HAP-1 (cell line): ENCODE measurements at regions not wholly inside any gene's neighbourhood (a gene's known extent, or its start where the extent isn't known, plus 50 kb on each side); places are given as distances from the start of the nearest gene placed in this dataset.

Source experiments
- DNase-seq, 2 experiments: peaks; one replicate each; pipeline ENCODE4 v3.0.0-alpha.2; 2016 to 2020; ENCODE audit warnings: low spot score in 2 of 2
- H3K27me3 ChIP-seq: fragments of 250-450 bp; sonication (Bioruptor Pico); 2 replicates; pipeline ENCODE4 v1.5.1; 2020; ENCODE audit warnings: low read depth, mild to moderate bottlenecking, moderate library complexity
- H3K36me3 ChIP-seq: fragments of 250-450 bp; sonication (Bioruptor Pico); replicated peaks from 2 replicates; pipeline ENCODE4 v1.5.1; 2020; ENCODE audit warnings: mild to moderate bottlenecking
- H3K4me1 ChIP-seq: fragments of 250-450 bp; sonication (Bioruptor Pico); 2 replicates; pipeline ENCODE4 v1.5.1; 2020; ENCODE audit warnings: mild to moderate bottlenecking
- H3K4me3 ChIP-seq: fragments of 250-450 bp; sonication (Bioruptor Pico); 2 replicates; pipeline ENCODE4 v1.5.1; 2020; ENCODE audit warnings: mild to moderate bottlenecking, moderate library complexity
- H3K9me3 ChIP-seq: fragments of 250-450 bp; sonication (Bioruptor Pico); 2 replicates; pipeline ENCODE4 v1.5.1; 2020; ENCODE audit warnings: mild to moderate bottlenecking, moderate library complexity
- in situ Hi-C: fragments of 300-500 bp; cut with MboI; formaldehyde crosslinking; loops from 3 replicates; pipeline ENCODE4 v1.14.3; 2020; ENCODE audit warnings: low sequenced_read_pairs, inconsistent platforms, mixed read lengths

DNA sequence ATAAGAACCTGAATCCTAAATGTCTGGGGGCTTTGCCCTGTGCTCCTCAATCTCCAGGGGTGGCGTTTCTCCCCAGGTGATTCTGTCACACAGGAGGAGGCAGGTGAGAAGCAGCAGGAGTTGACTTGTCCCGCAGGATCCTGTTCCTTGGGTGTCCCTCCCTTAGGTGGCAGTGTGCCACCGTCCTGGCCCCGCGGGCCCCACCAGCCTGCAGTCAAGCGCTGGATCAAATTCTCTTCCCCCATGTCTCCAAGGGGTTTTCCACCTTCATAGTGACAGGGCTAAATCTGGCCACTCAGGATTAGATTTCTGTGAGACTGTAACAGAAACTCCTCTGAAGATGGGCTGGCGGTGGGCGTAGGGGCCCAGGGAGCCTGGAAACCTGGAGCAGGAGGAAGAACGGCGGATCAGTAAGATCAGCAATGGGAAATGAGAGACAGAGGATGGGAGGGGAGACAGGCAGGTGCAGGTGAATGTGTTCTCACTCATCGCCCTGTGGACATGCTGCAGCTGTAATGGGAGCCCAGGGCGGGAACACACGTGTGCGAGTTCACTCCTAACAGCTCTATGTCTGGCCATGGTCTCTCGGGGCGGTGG, 329.2 kb upstream of the COBL start:
- H3K9me3 ChIP-seq = no peaks in the 10 kb centered on the region
- no peaks in the 10 kb centered on the region; the same call in 1 of the 2 replicates for H3K36me3 ChIP-seq
- H3K27me3 ChIP-seq = no peaks in the 10 kb centered on the region
- no peak for DNase-seq
- no peak overlapping the region for H3K4me3 ChIP-seq
- peaks cover 12% of the 10 kb centered on the region for H3K4me1 ChIP-seq
- in situ Hi-C loops = no loop called here

- no peak for DNase-seq
- no peaks in the 10 kb centered on the region for H3K9me3 ChIP-seq
- in situ Hi-C loops = no loop called here
Measured at GRCh38 chr7:51645255-51645654, 328.6 kb upstream of the COBL start.

GRCh38 chr7:51644216-51644615, 327.6 kb upstream of the COBL start:
- no peaks in the 10 kb centered on the region for H3K9me3 ChIP-seq
- peaks cover 12% of the 10 kb centered on the region for H3K4me1 ChIP-seq
- no peak for DNase-seq
- H3K36me3 ChIP-seq = no peaks in the 10 kb centered on the region; the same call in 1 of the 2 replicates
- H3K27me3 ChIP-seq = no peaks in the 10 kb centered on the region
- H3K4me3 ChIP-seq = no peak overlapping the region
- in situ Hi-C loops = no loop called here

More at GRCh38 chr7:51645255-51645654, 328.6 kb upstream of the COBL start:
- H3K36me3 ChIP-seq = no peaks in the 10 kb centered on the region; the same call in 1 of the 2 replicates
- no peak overlapping the region for H3K4me3 ChIP-seq
- peaks cover 12% of the 10 kb centered on the region for H3K4me1 ChIP-seq
- no peaks in the 10 kb centered on the region for H3K27me3 ChIP-seq

GRCh38 chr7:51640841-51641240, 324.2 kb upstream of the COBL start:
- no peak overlapping the region for H3K4me3 ChIP-seq
- H3K4me1 ChIP-seq = no peaks in the 10 kb centered on the region
- no peaks in the 10 kb centered on the region for H3K9me3 ChIP-seq
- H3K27me3 ChIP-seq = no peaks in the 10 kb centered on the region
- DNase-seq = no peak
- no peaks in the 10 kb centered on the region for H3K36me3 ChIP-seq
- in situ Hi-C loops = no loop called here

GRCh38 chr7:51639661-51640334, 323.2 kb upstream of the COBL start:
- H3K9me3 ChIP-seq = no peaks in the 10 kb centered on the region
- DNase-seq = peak in 1 of 2 experiments; percentile 9
- no peaks in the 10 kb centered on the region for H3K36me3 ChIP-seq
- in situ Hi-C loops = no loop called here
- no peaks in the 10 kb centered on the region for H3K4me1 ChIP-seq
- H3K4me3 ChIP-seq = no peak overlapping the region
- H3K27me3 ChIP-seq = no peaks in the 10 kb centered on the region

- Histone ChIP-seq H3K4me3 (no peak overlapping the region), H3K4me1 (no peaks in the 10 kb centered on the region), H3K9me3 (no peaks in the 10 kb centered on the region), H3K36me3 (no peaks in the 10 kb centered on the region), H3K27me3 (no peaks in the 10 kb centered on the region)
- in situ Hi-C loops = no loop called here
- no peak for DNase-seq
Measured at GRCh38 chr7:51636503-51636902, 319.9 kb upstream of the COBL start.

GRCh38 chr7:51635775-51636174, 319.2 kb upstream of the COBL start:
- Histone ChIP-seq H3K36me3 (no peaks in the 10 kb centered on the region), H3K4me1 (no peaks in the 10 kb centered on the region), H3K9me3 (no peaks in the 10 kb centered on the region), H3K27me3 (no peaks in the 10 kb centered on the region), H3K4me3 (no peak overlapping the region)
- no peak for DNase-seq
- in situ Hi-C loops = no loop called here

DNA sequence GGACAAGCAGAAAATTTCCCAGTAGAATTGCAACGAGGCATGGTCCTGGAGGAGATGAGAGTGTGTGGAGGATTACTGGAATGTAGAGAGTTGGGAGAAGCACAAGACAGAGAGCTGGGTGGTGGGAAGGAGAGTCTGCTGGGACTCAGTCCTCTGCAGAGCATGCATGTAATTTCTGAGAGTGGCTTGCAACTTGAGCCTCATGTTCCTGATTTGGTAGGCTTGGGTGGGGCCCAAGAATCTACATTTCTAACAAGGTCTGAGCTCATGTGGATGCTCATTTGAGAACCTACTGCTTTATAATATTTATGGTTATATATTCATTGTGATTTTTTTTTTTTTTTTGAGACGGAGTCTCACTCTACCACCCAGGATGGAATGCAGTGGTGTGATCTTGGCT, 317.9 kb upstream of the COBL start:
- Histone ChIP-seq H3K27me3 (no peaks in the 10 kb centered on the region), H3K4me3 (no peak overlapping the region), H3K4me1 (no peaks in the 10 kb centered on the region), H3K36me3 (no peaks in the 10 kb centered on the region), H3K9me3 (no peaks in the 10 kb centered on the region)
- no peak for DNase-seq
- in situ Hi-C loops = no loop called here

- Histone ChIP-seq H3K4me3 (no peak overlapping the region), H3K9me3 (no peaks in the 10 kb centered on the region), H3K36me3 (no peaks in the 10 kb centered on the region), H3K4me1 (no peaks in the 10 kb centered on the region), H3K27me3 (no peaks in the 10 kb centered on the region)
- no peak for DNase-seq
- in situ Hi-C loops = no loop called here
Measured at GRCh38 chr7:51634025-51634424, 317.4 kb upstream of the COBL start.

DNA sequence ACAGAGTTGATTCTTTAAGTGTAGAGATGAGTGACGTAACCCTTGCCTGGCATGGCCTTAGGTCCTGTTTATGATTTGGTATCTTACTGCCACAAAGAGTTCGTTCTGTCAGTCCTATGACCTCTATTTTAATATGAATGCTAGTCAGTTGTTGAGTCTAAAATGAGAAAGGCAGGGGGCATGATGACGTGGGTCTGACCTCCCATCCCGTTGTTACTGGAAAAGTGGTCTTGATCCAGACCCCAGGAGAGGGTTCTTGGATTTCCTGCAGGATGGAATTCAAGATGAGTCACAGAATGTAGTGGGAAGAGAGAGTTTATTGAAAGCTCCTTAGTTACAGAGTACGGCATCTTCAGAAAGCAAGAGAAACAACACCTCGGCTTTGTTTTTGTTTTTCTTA, 317.0 kb upstream of the COBL start:
- no peaks in the 10 kb centered on the region for H3K27me3 ChIP-seq
- DNase-seq = no peak
- H3K4me3 ChIP-seq = no peak overlapping the region
- no peaks in the 10 kb centered on the region for H3K36me3 ChIP-seq
- H3K9me3 ChIP-seq = no peaks in the 10 kb centered on the region
- in situ Hi-C loops = no loop called here
- no peaks in the 10 kb centered on the region for H3K4me1 ChIP-seq

- Histone ChIP-seq H3K27me3 (no peaks in the 10 kb centered on the region), H3K9me3 (no peaks in the 10 kb centered on the region), H3K4me1 (no peaks in the 10 kb centered on the region), H3K36me3 (no peaks in the 10 kb centered on the region), H3K4me3 (no peak overlapping the region)
- in situ Hi-C loops = no loop called here
- DNase-seq = no peak
Measured at GRCh38 chr7:51633006-51633405, 316.4 kb upstream of the COBL start.

- H3K9me3 ChIP-seq = no peaks in the 10 kb centered on the region
- no peaks in the 10 kb centered on the region for H3K36me3 ChIP-seq
- in situ Hi-C loops = no loop called here
- DNase-seq = no peak
- H3K4me1 ChIP-seq = no peaks in the 10 kb centered on the region
- no peaks in the 10 kb centered on the region for H3K27me3 ChIP-seq
- no peak overlapping the region for H3K4me3 ChIP-seq
Measured at GRCh38 chr7:51630933-51631332, 314.3 kb upstream of the COBL start.

GRCh38 chr7:51629206-51629605, 312.6 kb upstream of the COBL start:
- Histone ChIP-seq H3K36me3 (no peaks in the 10 kb centered on the region), H3K4me1 (no peaks in the 10 kb centered on the region), H3K4me3 (no peak overlapping the region), H3K27me3 (no peaks in the 10 kb centered on the region), H3K9me3 (no peaks in the 10 kb centered on the region)
- in situ Hi-C loops = no loop called here
- no peak for DNase-seq

DNA sequence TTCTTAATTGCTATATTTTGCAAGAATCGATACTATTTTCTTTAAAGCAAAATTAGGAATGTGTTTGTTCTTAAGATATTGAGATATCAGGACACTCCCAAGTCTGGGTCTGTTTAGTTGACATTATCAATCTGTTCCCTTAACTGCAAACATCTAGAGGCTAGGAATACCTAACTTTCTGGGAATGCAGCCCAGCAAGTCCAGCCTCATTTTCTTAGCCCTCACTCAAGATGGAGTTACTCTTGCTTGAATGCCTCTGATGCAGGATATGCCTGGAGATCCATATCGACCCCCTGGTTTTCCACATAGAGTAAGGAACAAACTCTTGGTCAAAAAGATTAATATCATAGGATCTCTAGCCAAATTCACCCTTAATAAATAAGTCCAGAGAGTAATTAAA, 305.3 kb upstream of the COBL start:
- in situ Hi-C loops = no loop called here
- no peak overlapping the region for H3K4me3 ChIP-seq
- H3K4me1 ChIP-seq = no peaks in the 10 kb centered on the region
- DNase-seq = no peak
- 0 out of 2 replicates have a peak, but pooled peaks cover 4% of the 10 kb centered on the region for H3K9me3 ChIP-seq
- no peaks in the 10 kb centered on the region for H3K27me3 ChIP-seq
- H3K36me3 ChIP-seq = no peaks in the 10 kb centered on the region
